ENCODE measurements at regions not wholly inside any gene's neighbourhood (a gene's known extent, or its start where the extent isn't known, plus 50 kb on each side); places are given as distances from the start of the nearest gene placed in this dataset.

DNA sequence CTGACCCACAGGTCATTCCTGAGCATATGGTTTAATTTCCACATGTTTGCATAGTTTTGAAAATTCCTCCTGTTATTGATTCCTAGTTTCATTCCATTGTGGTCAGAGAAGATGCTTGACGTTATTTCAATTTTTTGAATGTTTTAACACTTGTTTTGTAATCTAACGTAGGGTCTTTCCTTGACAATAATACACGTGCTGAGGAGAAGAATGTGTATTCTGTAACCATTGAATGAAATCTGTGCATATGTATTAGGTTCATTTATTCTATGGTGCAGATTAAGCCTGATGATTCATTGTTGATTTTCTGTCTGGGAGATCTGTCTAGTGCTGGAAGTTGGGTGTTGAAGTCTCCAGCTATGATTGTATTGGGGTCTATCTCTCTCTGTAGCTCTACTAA, 486.4 kb upstream of the RPS6KA3 start:
- Mint-ChIP-seq H3K4me1 (ENCODE audit: low read depth) (peaks cover 7% of the 10 kb centered on the region), H3K36me3 (ENCODE audit: low read depth) (no peaks in the 10 kb centered on the region), H3K27me3 (ENCODE audit: low read depth) (peaks cover 4% of the 10 kb centered on the region), H3K4me3 (ENCODE audit: unreplicated experiment) (no peak overlapping the region), H3K27ac (ENCODE audit: unreplicated experiment) (no peak overlapping the region), H3K9me3 (ENCODE audit: low read depth) (peaks cover 6% of the 10 kb centered on the region)
- no peak for DNase-seq (ENCODE audit: low spot score)
- TF ChIP-seq, protein P1, sequence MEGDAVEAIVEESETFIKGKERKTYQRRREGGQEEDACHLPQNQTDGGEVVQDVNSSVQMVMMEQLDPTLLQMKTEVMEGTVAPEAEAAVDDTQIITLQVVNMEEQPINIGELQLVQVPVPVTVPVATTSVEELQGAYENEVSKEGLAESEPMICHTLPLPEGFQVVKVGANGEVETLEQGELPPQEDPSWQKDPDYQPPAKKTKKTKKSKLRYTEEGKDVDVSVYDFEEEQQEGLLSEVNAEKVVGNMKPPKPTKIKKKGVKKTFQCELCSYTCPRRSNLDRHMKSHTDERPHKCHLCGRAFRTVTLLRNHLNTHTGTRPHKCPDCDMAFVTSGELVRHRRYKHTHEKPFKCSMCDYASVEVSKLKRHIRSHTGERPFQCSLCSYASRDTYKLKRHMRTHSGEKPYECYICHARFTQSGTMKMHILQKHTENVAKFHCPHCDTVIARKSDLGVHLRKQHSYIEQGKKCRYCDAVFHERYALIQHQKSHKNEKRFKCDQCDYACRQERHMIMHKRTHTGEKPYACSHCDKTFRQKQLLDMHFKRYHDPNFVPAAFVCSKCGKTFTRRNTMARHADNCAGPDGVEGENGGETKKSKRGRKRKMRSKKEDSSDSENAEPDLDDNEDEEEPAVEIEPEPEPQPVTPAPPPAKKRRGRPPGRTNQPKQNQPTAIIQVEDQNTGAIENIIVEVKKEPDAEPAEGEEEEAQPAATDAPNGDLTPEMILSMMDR (IDR thresholded peaks at IDR 0.05): no peak

DNA sequence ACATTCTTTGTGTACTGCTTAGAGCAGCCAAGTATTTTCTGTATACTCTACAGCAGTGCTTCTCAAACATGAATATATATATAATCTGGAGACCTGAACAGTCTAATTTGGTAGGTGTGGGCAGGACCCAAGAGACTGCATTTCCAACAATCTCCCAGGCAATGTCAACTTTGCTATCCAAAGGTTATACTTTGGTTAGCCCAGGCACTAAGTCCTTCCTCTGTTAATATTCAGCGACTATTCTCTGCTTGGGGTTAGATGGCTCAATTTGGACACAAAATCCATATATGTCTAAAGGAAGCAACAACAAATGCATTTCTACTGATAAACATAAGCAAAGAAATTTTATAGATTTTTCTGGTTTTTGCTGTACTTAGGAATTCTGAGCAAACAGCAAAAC, 480.0 kb upstream of the RPS6KA3 start:
- peaks cover 4% of the 10 kb centered on the region for H3K27me3 Mint-ChIP-seq (ENCODE audit: low read depth)
- H3K4me3 Mint-ChIP-seq (ENCODE audit: unreplicated experiment): no peak overlapping the region
- H3K27ac Mint-ChIP-seq (ENCODE audit: unreplicated experiment): no peak overlapping the region
- TF ChIP-seq, protein P1 (IDR thresholded peaks at IDR 0.05): no peak
- H3K9me3 Mint-ChIP-seq (ENCODE audit: low read depth): peaks cover 3% of the 10 kb centered on the region
- no peaks in the 10 kb centered on the region for H3K4me1 Mint-ChIP-seq (ENCODE audit: low read depth)
- H3K36me3 Mint-ChIP-seq (ENCODE audit: low read depth): no peaks in the 10 kb centered on the region
- no peak for DNase-seq (ENCODE audit: low spot score)

DNA sequence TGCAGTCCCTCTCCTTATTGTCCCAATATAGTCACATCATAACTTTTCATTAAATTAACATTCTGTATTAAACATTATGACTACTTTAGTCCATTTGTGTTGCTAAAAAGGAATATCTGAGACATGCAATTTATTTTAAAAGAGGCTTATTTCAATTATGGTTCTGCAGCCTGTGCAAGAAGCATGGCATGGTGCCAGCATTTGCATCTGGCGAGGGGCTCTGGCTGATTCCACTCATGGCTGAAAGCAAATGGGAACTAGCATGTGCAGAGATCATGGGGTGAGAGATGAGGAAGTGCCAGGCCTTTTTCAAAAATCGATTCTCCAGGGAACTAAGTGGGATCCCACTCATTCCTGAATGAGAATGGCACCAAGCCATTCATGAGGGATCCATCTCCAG, 476.3 kb upstream of the RPS6KA3 start:
- Mint-ChIP-seq H3K27me3 (ENCODE audit: low read depth) (no peaks in the 10 kb centered on the region), H3K9me3 (ENCODE audit: low read depth) (no peaks in the 10 kb centered on the region), H3K27ac (ENCODE audit: unreplicated experiment) (no peak overlapping the region), H3K36me3 (ENCODE audit: low read depth) (no peaks in the 10 kb centered on the region), H3K4me1 (ENCODE audit: low read depth) (no peaks in the 10 kb centered on the region), H3K4me3 (ENCODE audit: unreplicated experiment) (no peak overlapping the region)
- TF ChIP-seq, protein P1 (IDR thresholded peaks at IDR 0.05): no peak
- no peak for DNase-seq (ENCODE audit: low spot score)

DNA sequence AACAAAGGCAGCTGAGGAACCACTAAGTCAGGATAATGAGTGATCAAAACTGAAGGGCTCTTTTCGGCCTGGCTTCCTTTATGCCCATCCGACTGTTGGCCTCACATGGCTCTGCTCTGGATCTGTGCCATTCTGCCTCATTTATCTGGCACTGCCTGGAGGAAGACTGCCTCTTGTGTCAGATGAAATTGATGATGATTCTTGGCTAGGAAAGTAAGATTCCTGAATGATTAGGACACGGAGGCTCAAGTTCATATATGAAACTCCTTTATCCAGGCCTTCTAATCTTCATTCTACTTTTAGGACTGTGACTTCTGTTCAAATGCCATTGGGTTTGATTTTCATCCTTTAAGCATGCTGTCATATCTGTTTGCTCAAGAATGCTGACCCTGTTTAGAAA, 475.4 kb upstream of the RPS6KA3 start:
- TF ChIP-seq, protein P1 (IDR thresholded peaks at IDR 0.05): no peak
- Mint-ChIP-seq H3K4me1 (ENCODE audit: low read depth) (no peaks in the 10 kb centered on the region), H3K27me3 (ENCODE audit: low read depth) (no peaks in the 10 kb centered on the region), H3K9me3 (ENCODE audit: low read depth) (no peaks in the 10 kb centered on the region), H3K27ac (ENCODE audit: unreplicated experiment) (no peak overlapping the region), H3K4me3 (ENCODE audit: unreplicated experiment) (no peak overlapping the region), H3K36me3 (ENCODE audit: low read depth) (no peaks in the 10 kb centered on the region)
- no peak for DNase-seq (ENCODE audit: low spot score)

DNA sequence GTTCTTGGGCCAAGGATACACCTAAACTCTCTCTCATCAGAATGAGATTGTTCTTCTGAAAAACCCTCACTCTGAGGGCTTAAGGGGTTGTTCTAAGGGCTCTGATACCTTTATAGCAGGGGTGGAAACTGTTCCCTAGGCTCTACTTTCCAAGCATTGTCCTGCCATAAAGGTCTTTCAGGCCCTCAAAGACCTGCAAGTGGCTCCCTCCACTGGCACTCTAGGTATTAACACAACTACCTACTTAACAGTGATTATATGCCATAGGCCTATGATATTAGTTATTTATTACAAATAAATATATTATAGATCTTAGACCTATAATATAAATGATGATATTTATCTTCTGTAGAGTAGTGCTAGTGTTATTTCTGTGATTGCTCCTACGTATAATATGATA, 473.7 kb upstream of the RPS6KA3 start:
- Mint-ChIP-seq H3K36me3 (ENCODE audit: low read depth) (no peaks in the 10 kb centered on the region), H3K4me3 (ENCODE audit: unreplicated experiment) (no peak overlapping the region), H3K9me3 (ENCODE audit: low read depth) (no peaks in the 10 kb centered on the region), H3K27ac (ENCODE audit: unreplicated experiment) (no peak overlapping the region), H3K4me1 (ENCODE audit: low read depth) (no peaks in the 10 kb centered on the region), H3K27me3 (ENCODE audit: low read depth) (peaks cover 3% of the 10 kb centered on the region)
- DNase-seq (ENCODE audit: low spot score): no peak
- TF ChIP-seq, protein P1 (IDR thresholded peaks at IDR 0.05): no peak
